ENCODE measurements at regions not wholly inside any gene's neighbourhood (a gene's known extent, or its start where the extent isn't known, plus 50 kb on each side); places are given as distances from the start of the nearest gene placed in this dataset.
A peak's percentile ranks its signal among the peaks of the same experiment; 100 is the strongest.
"Not testable (repeated sequence)": the region's sequence is repeated elsewhere in the genome, so short reads cannot be mapped to it uniquely, and the experiment has no call there.

GRCh38 chr5:98342958-98343660, 430.4 kb upstream of the RGMB start:
- H3K9me3 ChIP-seq (ENCODE audit: control insufficient read depth in 1 of 2, low read length in 2 of 2); intact Hi-C loops (cut with micrococcal nuclease); POLR2A ChIA-PET (ENCODE audit: partially characterized antibody); H3K27me3 Mint-ChIP-seq; DNase-seq; H3K27ac Mint-ChIP-seq; H3K4me1 ChIP-seq (ENCODE audit: insufficient read depth, low read length); H3K27ac ChIP-seq (ENCODE audit: low read depth, low read length); H3K27me3 ChIP-seq (ENCODE audit: insufficient read depth, low read length); CTCF ChIA-PET (ENCODE audit: partially characterized antibody); H3K4me3 ChIP-seq (ENCODE audit: low read length in 2 of 2); H3K4me3 Mint-ChIP-seq; H3K36me3 ChIP-seq (ENCODE audit: insufficient read depth, low read length); H3K9me3 Mint-ChIP-seq; H3K36me3 Mint-ChIP-seq; H3K4me1 Mint-ChIP-seq: not testable (repeated sequence)

GRCh38 chr5:98349251-98349989, 424.0 kb upstream of the RGMB start:
- H3K27ac Mint-ChIP-seq = no peak overlapping the region
- no peak overlapping the region for H3K4me3 Mint-ChIP-seq
- DNase-seq = no peak
- Histone ChIP-seq H3K27ac (ENCODE audit: low read depth, low read length) (no peak overlapping the region), H3K36me3 (ENCODE audit: insufficient read depth, low read length) (no peaks in the 10 kb centered on the region), H3K4me1 (ENCODE audit: insufficient read depth, low read length) (no peaks in the 10 kb centered on the region), H3K9me3 (ENCODE audit: control insufficient read depth in 1 of 2, low read length in 2 of 2) (no peaks in the 10 kb centered on the region), H3K27me3 (ENCODE audit: insufficient read depth, low read length) (no peaks in the 10 kb centered on the region), H3K4me3 (ENCODE audit: low read length in 2 of 2) (no peak overlapping the region)
- ChIA-PET POLR2A (ENCODE audit: partially characterized antibody) (no interaction called here), CTCF (ENCODE audit: partially characterized antibody) (no interaction called here)
- no peaks in the 10 kb centered on the region for H3K27me3 Mint-ChIP-seq
- intact Hi-C loops (cut with micrococcal nuclease) = no loop called here
- H3K4me1 Mint-ChIP-seq = no peaks in the 10 kb centered on the region
- H3K9me3 Mint-ChIP-seq = peaks cover 3 to 16% (median 8%) of the 10 kb centered on the region in 8 donors
- H3K36me3 Mint-ChIP-seq = no peaks in the 10 kb centered on the region

GRCh38 chr5:98349990-98350365, 423.5 kb upstream of the RGMB start:
- peaks cover 0 to 2% (median under 1%) of the 10 kb centered on the region in 4 donors for H3K4me1 Mint-ChIP-seq
- H3K9me3 ChIP-seq (ENCODE audit: control insufficient read depth in 1 of 2, low read length in 2 of 2) = no peaks in the 10 kb centered on the region
- H3K27ac ChIP-seq (ENCODE audit: low read depth, low read length) = no peak overlapping the region
- no peaks in the 10 kb centered on the region for H3K27me3 ChIP-seq (ENCODE audit: insufficient read depth, low read length)
- no peak overlapping the region for H3K27ac Mint-ChIP-seq
- H3K9me3 Mint-ChIP-seq = peaks cover 3 to 16% (median 8%) of the 10 kb centered on the region in 8 donors
- H3K4me3 ChIP-seq (ENCODE audit: low read length in 2 of 2) = no peak overlapping the region
- intact Hi-C loops (cut with micrococcal nuclease) = no loop called here
- H3K27me3 Mint-ChIP-seq = no peaks in the 10 kb centered on the region
- no peaks in the 10 kb centered on the region for H3K36me3 ChIP-seq (ENCODE audit: insufficient read depth, low read length)
- ChIA-PET POLR2A (ENCODE audit: partially characterized antibody) (no interaction called here), CTCF (ENCODE audit: partially characterized antibody) (no interaction called here)
- no peak for DNase-seq
- H3K36me3 Mint-ChIP-seq = no peaks in the 10 kb centered on the region
- H3K4me3 Mint-ChIP-seq = peak overlapping the region in 1 of 8 donors; percentile 34
- no peaks in the 10 kb centered on the region for H3K4me1 ChIP-seq (ENCODE audit: insufficient read depth, low read length)

GRCh38 chr5:98354922-98355321, 418.5 kb upstream of the RGMB start:
- H3K4me1 ChIP-seq (ENCODE audit: insufficient read depth, low read length) = no peaks in the 10 kb centered on the region
- no peak overlapping the region for H3K27ac ChIP-seq (ENCODE audit: low read depth, low read length)
- ChIA-PET CTCF (ENCODE audit: partially characterized antibody) (no interaction called here), POLR2A (ENCODE audit: partially characterized antibody) (no interaction called here)
- no peaks in the 10 kb centered on the region for H3K36me3 ChIP-seq (ENCODE audit: insufficient read depth, low read length)
- H3K27me3 ChIP-seq (ENCODE audit: insufficient read depth, low read length) = no peaks in the 10 kb centered on the region
- Mint-ChIP-seq H3K27ac (no peak overlapping the region), H3K4me1 (peaks cover 0 to 2% (median under 1%) of the 10 kb centered on the region in 4 donors), H3K36me3 (no peaks in the 10 kb centered on the region), H3K9me3 (peaks cover 0 to 17% (median 3%) of the 10 kb centered on the region in 8 donors), H3K27me3 (no peaks in the 10 kb centered on the region), H3K4me3 (no peak overlapping the region)
- DNase-seq = peak in 1 of 5 donors; percentile 0
- intact Hi-C loops (cut with micrococcal nuclease) = no loop called here
- no peaks in the 10 kb centered on the region for H3K9me3 ChIP-seq (ENCODE audit: control insufficient read depth in 1 of 2, low read length in 2 of 2)
- no peak overlapping the region for H3K4me3 ChIP-seq (ENCODE audit: low read length in 2 of 2)

- Mint-ChIP-seq H3K4me1 (no peaks in the 10 kb centered on the region), H3K27me3 (no peaks in the 10 kb centered on the region), H3K4me3 (no peak overlapping the region), H3K9me3 (peaks cover 0 to 12% (median 0%) of the 10 kb centered on the region in 8 donors), H3K27ac (no peak overlapping the region), H3K36me3 (no peaks in the 10 kb centered on the region)
- H3K36me3 ChIP-seq (ENCODE audit: insufficient read depth, low read length) = no peaks in the 10 kb centered on the region
- CTCF ChIA-PET (ENCODE audit: partially characterized antibody) = no interaction called here
- no peak overlapping the region for H3K4me3 ChIP-seq (ENCODE audit: low read length in 2 of 2)
- intact Hi-C loops (cut with micrococcal nuclease) = no loop called here
- POLR2A ChIA-PET (ENCODE audit: partially characterized antibody) = no interaction called here
- no peak for DNase-seq
- H3K9me3 ChIP-seq (ENCODE audit: control insufficient read depth in 1 of 2, low read length in 2 of 2) = no peaks in the 10 kb centered on the region
- H3K27ac ChIP-seq (ENCODE audit: low read depth, low read length) = no peak overlapping the region
- H3K27me3 ChIP-seq (ENCODE audit: insufficient read depth, low read length) = no peaks in the 10 kb centered on the region
- H3K4me1 ChIP-seq (ENCODE audit: insufficient read depth, low read length) = no peaks in the 10 kb centered on the region
Measured at GRCh38 chr5:98360548-98360947, 412.9 kb upstream of the RGMB start.

GRCh38 chr5:98363157-98363556, 410.3 kb upstream of the RGMB start:
- peaks cover 0 to 12% (median 0%) of the 10 kb centered on the region in 8 donors for H3K9me3 Mint-ChIP-seq
- H3K4me1 ChIP-seq (ENCODE audit: insufficient read depth, low read length) = no peaks in the 10 kb centered on the region
- ChIA-PET CTCF (ENCODE audit: partially characterized antibody) (no interaction called here), POLR2A (ENCODE audit: partially characterized antibody) (no interaction called here)
- H3K36me3 ChIP-seq (ENCODE audit: insufficient read depth, low read length) = no peaks in the 10 kb centered on the region
- H3K4me3 Mint-ChIP-seq = peak overlapping the region in 1 of 8 donors; percentile 54
- H3K27ac Mint-ChIP-seq = no peak overlapping the region
- no peak overlapping the region for H3K27ac ChIP-seq (ENCODE audit: low read depth, low read length)
- no peaks in the 10 kb centered on the region for H3K27me3 ChIP-seq (ENCODE audit: insufficient read depth, low read length)
- no peaks in the 10 kb centered on the region for H3K27me3 Mint-ChIP-seq
- no peak overlapping the region for H3K4me3 ChIP-seq (ENCODE audit: low read length in 2 of 2)
- no peaks in the 10 kb centered on the region for H3K4me1 Mint-ChIP-seq
- intact Hi-C loops (cut with micrococcal nuclease) = no loop called here
- no peaks in the 10 kb centered on the region for H3K9me3 ChIP-seq (ENCODE audit: control insufficient read depth in 1 of 2, low read length in 2 of 2)
- DNase-seq = no peak
- no peaks in the 10 kb centered on the region for H3K36me3 Mint-ChIP-seq

- Mint-ChIP-seq H3K27me3 (no peaks in the 10 kb centered on the region), H3K4me1 (no peaks in the 10 kb centered on the region), H3K27ac (no peak overlapping the region), H3K9me3 (peaks cover 0 to 5% (median 0%) of the 10 kb centered on the region in 8 donors), H3K4me3 (no peak overlapping the region), H3K36me3 (no peaks in the 10 kb centered on the region)
- intact Hi-C loops (cut with micrococcal nuclease) = no loop called here
- no peak overlapping the region for H3K4me3 ChIP-seq (ENCODE audit: low read length in 2 of 2)
- H3K9me3 ChIP-seq (ENCODE audit: control insufficient read depth in 1 of 2, low read length in 2 of 2) = no peaks in the 10 kb centered on the region
- DNase-seq = no peak
- H3K27me3 ChIP-seq (ENCODE audit: insufficient read depth, low read length) = no peaks in the 10 kb centered on the region
- POLR2A ChIA-PET (ENCODE audit: partially characterized antibody) = no interaction called here
- H3K27ac ChIP-seq (ENCODE audit: low read depth, low read length) = no peak overlapping the region
- CTCF ChIA-PET (ENCODE audit: partially characterized antibody) = no interaction called here
- no peaks in the 10 kb centered on the region for H3K36me3 ChIP-seq (ENCODE audit: insufficient read depth, low read length)
- H3K4me1 ChIP-seq (ENCODE audit: insufficient read depth, low read length) = no peaks in the 10 kb centered on the region
Measured at GRCh38 chr5:98364549-98364948, 408.9 kb upstream of the RGMB start.
